ENCODE measurements at regions not wholly inside any gene's neighbourhood (a gene's known extent, or its start where the extent isn't known, plus 50 kb on each side); places are given as distances from the start of the nearest gene placed in this dataset.

DNA sequence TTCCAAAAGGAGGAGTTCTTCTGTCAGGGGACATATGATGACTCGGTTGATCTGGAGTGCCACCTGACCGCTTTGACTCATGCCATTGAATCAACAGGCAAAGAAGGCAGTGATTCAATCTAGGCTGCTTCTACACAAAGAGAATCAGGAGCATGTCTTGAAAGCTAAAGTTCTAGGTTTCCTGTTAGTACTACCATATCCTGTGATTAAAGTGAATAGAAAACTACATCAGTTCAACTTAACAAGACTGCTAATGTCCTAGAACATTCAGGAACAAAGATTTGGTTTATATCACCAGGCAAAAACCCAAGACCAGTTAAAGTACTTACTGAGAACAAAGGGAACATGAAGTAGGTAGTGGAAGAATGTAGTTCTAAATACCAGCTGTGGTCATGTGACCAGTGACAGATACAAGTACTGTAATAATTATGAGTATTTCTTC lies 216.8 kb upstream of the SGK1 start:
- TF ChIP-seq, protein P1, sequence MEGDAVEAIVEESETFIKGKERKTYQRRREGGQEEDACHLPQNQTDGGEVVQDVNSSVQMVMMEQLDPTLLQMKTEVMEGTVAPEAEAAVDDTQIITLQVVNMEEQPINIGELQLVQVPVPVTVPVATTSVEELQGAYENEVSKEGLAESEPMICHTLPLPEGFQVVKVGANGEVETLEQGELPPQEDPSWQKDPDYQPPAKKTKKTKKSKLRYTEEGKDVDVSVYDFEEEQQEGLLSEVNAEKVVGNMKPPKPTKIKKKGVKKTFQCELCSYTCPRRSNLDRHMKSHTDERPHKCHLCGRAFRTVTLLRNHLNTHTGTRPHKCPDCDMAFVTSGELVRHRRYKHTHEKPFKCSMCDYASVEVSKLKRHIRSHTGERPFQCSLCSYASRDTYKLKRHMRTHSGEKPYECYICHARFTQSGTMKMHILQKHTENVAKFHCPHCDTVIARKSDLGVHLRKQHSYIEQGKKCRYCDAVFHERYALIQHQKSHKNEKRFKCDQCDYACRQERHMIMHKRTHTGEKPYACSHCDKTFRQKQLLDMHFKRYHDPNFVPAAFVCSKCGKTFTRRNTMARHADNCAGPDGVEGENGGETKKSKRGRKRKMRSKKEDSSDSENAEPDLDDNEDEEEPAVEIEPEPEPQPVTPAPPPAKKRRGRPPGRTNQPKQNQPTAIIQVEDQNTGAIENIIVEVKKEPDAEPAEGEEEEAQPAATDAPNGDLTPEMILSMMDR (IDR thresholded peaks at IDR 0.05), result no peak
- no peak for TF ChIP-seq POLR2A (IDR thresholded peaks at IDR 0.05)

Measured in Peyer's patch (tissue), 4 donors.